ENCODE measurements at regions not wholly inside any gene's neighbourhood (a gene's known extent, or its start where the extent isn't known, plus 50 kb on each side); places are given as distances from the start of the nearest gene placed in this dataset.

GRCh38 chr5:39619168-39619818 lies 194.5 kb upstream of the DAB2 start:
- DNase-seq: no peak
- Histone ChIP-seq H4K91ac (ENCODE audit: insufficient read length, low read depth, low read length) (no peak overlapping the region), H4K5ac (ENCODE audit: insufficient read length, low read depth, low read length) (no peak overlapping the region), H3K4me1 (ENCODE audit: insufficient read depth, low read length) (no peaks in the 10 kb centered on the region), H3T11ph (ENCODE audit: low read length) (no peak overlapping the region), H3K14ac (ENCODE audit: insufficient read depth, low read length) (no peak overlapping the region), H2BK12ac (ENCODE audit: insufficient read length, low read depth, low read length) (no peak overlapping the region), H2AFZ (ENCODE audit: low read length) (no peak overlapping the region), H3K79me1 (ENCODE audit: insufficient read depth, low read depth, low read length, poor library complexity, severe bottlenecking) (no peaks in the 10 kb centered on the region), H4K20me1 (ENCODE audit: control insufficient read depth, insufficient read depth, insufficient read length) (no peaks in the 10 kb centered on the region), H2AK5ac (ENCODE audit: insufficient read length, low read length) (no peak overlapping the region), H2BK20ac (ENCODE audit: low read depth, low read length, poor library complexity, severe bottlenecking) (no peak overlapping the region), H2BK5ac (ENCODE audit: insufficient read length, low read length) (no peak overlapping the region), H2BK120ac (ENCODE audit: low read depth, low read length, poor library complexity, severe bottlenecking) (no peak overlapping the region), H3K27me3 (ENCODE audit: insufficient read depth, low read length) (no peaks in the 10 kb centered on the region), H3K27ac (ENCODE audit: insufficient read length, low read depth, low read length) (no peak overlapping the region), H3K4ac (ENCODE audit: low read depth, low read length) (no peak overlapping the region), H3K9ac (ENCODE audit: extremely low read depth, insufficient read length, low read length) (no peak overlapping the region), H3K79me2 (ENCODE audit: insufficient read depth, low read length) (no peaks in the 10 kb centered on the region), H3K56ac (ENCODE audit: insufficient read length, low read depth, low read length) (no peak overlapping the region), H3K9me3 (ENCODE audit: control insufficient read depth, low read depth, low read length) (no peaks in the 10 kb centered on the region), H2BK15ac (ENCODE audit: low read depth, low read length) (no peak overlapping the region), H3K23me2 (ENCODE audit: insufficient read length, low read depth, low read length, poor library complexity, severe bottlenecking) (no peaks in the 10 kb centered on the region), H3K18ac (ENCODE audit: insufficient read length, low read depth, low read length) (no peak overlapping the region), H3K4me2 (ENCODE audit: insufficient read depth, insufficient read length, low read length) (no peak overlapping the region), H4K8ac (replicated peaks; ENCODE audit: insufficient read length, low read depth, low read length) (no peak overlapping the region), H3K23ac (ENCODE audit: insufficient read length, low read depth, low read length) (no peak overlapping the region)
- WGBS (ENCODE audit: extremely low coverage, insufficient read length, low lambda C conversion rate): no CpG with 5 or more reads among the region's 4 CpGs
- Mint-ChIP-seq H3K27ac (no peak overlapping the region), H3K4me1 (no peaks in the 10 kb centered on the region), H3K9me3 (no peaks in the 10 kb centered on the region; a peak in 2 of 5 replicates), H3K27me3 (ENCODE audit: low read depth) (no peaks in the 10 kb centered on the region), H3K4me3 (no peak overlapping the region), H3K36me3 (ENCODE audit: insufficient read depth in 1 of 3, low read depth in 3 of 3) (no peaks in the 10 kb centered on the region; a peak in 1 of 7 replicates)
- TF ChIP-seq, protein P1, sequence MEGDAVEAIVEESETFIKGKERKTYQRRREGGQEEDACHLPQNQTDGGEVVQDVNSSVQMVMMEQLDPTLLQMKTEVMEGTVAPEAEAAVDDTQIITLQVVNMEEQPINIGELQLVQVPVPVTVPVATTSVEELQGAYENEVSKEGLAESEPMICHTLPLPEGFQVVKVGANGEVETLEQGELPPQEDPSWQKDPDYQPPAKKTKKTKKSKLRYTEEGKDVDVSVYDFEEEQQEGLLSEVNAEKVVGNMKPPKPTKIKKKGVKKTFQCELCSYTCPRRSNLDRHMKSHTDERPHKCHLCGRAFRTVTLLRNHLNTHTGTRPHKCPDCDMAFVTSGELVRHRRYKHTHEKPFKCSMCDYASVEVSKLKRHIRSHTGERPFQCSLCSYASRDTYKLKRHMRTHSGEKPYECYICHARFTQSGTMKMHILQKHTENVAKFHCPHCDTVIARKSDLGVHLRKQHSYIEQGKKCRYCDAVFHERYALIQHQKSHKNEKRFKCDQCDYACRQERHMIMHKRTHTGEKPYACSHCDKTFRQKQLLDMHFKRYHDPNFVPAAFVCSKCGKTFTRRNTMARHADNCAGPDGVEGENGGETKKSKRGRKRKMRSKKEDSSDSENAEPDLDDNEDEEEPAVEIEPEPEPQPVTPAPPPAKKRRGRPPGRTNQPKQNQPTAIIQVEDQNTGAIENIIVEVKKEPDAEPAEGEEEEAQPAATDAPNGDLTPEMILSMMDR (conservative IDR thresholded peaks at IDR 0.05): no peak

All from H9 (cell line).